ENCODE measurements at regions not wholly inside any gene's neighbourhood (a gene's known extent, or its start where the extent isn't known, plus 50 kb on each side); places are given as distances from the start of the nearest gene placed in this dataset.

GRCh38 chrX:5752831-5753230, 475.8 kb downstream of the NLGN4X start:
- Mint-ChIP-seq H3K27me3 (ENCODE audit: low read depth) (no peaks in the 10 kb centered on the region), H3K4me3 (ENCODE audit: low read depth) (no peak overlapping the region), H3K4me1 (ENCODE audit: low read depth) (no peaks in the 10 kb centered on the region), H3K9me3 (peaks cover 10% of the 10 kb centered on the region), H3K27ac (no peak overlapping the region), H3K36me3 (ENCODE audit: low read depth) (no peaks in the 10 kb centered on the region)
- DNase-seq (ENCODE audit: low spot score) = no peak
- intact Hi-C loops (cut with micrococcal nuclease) = no loop called here

DNA sequence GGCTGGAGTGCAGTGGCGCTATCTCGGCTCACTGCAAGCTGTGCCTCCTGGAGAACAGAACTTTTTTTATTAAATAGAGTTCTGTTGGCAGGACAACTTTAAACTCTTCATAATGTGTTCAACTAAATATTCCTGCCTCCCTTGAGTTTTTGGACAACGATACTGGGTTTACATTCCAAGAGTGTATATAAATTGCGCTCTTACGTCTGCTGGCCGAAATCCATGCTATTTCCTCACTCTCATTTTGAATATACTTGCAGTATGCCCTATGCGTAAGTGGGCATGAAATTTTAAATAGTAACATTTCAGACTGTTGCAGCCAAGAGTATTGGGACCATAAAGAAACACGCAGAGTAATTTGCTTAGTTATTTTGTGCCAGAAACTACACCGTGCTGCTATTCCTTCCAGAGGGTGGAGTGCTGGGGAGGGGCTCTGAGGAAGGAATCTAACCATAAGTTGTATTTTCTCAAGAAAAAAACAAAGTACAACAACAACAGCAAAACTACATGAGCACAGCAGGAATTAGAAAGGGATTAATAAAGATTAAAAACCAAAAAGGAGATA, 480.0 kb downstream of the NLGN4X start:
- Mint-ChIP-seq H3K4me3 (ENCODE audit: low read depth) (no peak overlapping the region), H3K4me1 (ENCODE audit: low read depth) (no peaks in the 10 kb centered on the region), H3K27me3 (ENCODE audit: low read depth) (no peaks in the 10 kb centered on the region), H3K27ac (no peak overlapping the region), H3K9me3 (peaks cover 6% of the 10 kb centered on the region), H3K36me3 (ENCODE audit: low read depth) (no peaks in the 10 kb centered on the region)
- intact Hi-C loops (cut with micrococcal nuclease) = no loop called here
- no peak for DNase-seq (ENCODE audit: low spot score)

DNA sequence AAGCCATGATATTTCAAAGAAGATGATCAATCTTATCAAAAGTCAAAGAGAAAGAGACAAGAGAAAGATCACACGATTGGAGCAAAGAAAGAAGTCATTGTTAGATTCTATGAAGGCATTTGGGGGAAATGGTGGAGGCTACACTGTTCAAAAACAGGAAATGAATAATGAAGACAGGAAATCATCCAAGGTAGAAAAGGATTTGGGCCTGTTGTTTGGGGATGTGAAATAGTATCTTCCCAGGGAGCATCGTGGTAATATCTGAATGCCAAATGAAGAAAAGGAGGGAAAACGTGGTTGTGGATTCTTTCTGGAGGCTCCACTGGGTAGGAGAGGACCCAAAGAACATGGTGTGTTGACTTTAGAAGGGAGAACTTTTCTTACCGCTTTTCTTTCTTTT, 482.4 kb downstream of the NLGN4X start:
- H3K36me3 Mint-ChIP-seq (ENCODE audit: low read depth) = no peaks in the 10 kb centered on the region
- H3K9me3 Mint-ChIP-seq = no peaks in the 10 kb centered on the region
- intact Hi-C loops (cut with micrococcal nuclease) = no loop called here
- no peaks in the 10 kb centered on the region for H3K27me3 Mint-ChIP-seq (ENCODE audit: low read depth)
- H3K27ac Mint-ChIP-seq = no peak overlapping the region
- H3K4me1 Mint-ChIP-seq (ENCODE audit: low read depth) = no peaks in the 10 kb centered on the region
- H3K4me3 Mint-ChIP-seq (ENCODE audit: low read depth) = no peak overlapping the region
- DNase-seq (ENCODE audit: low spot score) = no peak

GRCh38 chrX:5733501-5733900, 495.2 kb downstream of the NLGN4X start:
- Mint-ChIP-seq H3K27me3 (ENCODE audit: low read depth) (no peaks in the 10 kb centered on the region), H3K9me3 (no peaks in the 10 kb centered on the region), H3K27ac (no peak overlapping the region), H3K4me3 (ENCODE audit: low read depth) (no peak overlapping the region), H3K4me1 (ENCODE audit: low read depth) (no peaks in the 10 kb centered on the region), H3K36me3 (ENCODE audit: low read depth) (no peaks in the 10 kb centered on the region)
- DNase-seq (ENCODE audit: low spot score) = no peak
- intact Hi-C loops (cut with micrococcal nuclease) = no loop called here

DNA sequence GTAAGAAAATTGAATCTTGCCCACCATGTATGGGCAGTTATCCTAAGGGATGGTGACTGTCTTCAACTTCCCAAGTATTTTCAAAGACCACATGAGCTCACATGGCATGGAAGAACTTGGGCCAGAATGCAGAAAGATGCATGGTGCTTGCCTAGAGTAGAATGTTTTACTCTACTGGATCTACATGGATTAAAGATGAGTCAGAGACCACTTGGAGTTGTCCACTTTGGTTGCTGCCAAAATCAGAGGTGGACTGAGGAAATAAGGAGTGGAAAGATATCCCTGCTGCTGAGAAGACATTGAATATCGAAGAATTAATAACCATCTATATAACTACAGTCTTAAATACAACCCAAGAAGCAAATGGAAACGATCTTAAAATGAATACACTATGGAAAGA, 498.1 kb downstream of the NLGN4X start:
- DNase-seq (ENCODE audit: low spot score) = no peak
- H3K27ac Mint-ChIP-seq = no peak overlapping the region
- intact Hi-C loops (cut with micrococcal nuclease) = no loop called here
- H3K4me3 Mint-ChIP-seq (ENCODE audit: low read depth) = no peak overlapping the region
- H3K4me1 Mint-ChIP-seq (ENCODE audit: low read depth) = no peaks in the 10 kb centered on the region
- H3K27me3 Mint-ChIP-seq (ENCODE audit: low read depth) = no peaks in the 10 kb centered on the region
- H3K9me3 Mint-ChIP-seq = no peaks in the 10 kb centered on the region
- H3K36me3 Mint-ChIP-seq (ENCODE audit: low read depth) = no peaks in the 10 kb centered on the region

DNA sequence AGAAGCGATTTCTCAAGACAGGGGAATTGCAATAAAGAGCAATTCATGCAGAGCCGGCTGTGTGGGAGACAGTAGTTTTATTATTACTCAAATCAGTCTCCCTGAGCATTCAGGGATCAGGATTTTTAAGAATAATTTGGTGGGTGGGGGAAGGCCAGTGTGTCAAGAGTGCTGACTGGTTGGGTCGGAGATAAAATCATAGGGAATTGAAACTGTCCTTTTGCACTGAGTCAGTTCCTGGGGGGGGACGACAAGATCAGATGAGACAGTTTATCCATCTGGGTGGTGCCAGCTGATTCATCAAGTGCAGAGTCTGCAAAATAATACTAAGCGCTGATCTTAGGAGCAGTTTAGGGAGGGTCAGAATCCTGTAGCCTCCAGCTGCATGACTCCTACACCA, 502.4 kb downstream of the NLGN4X start:
- intact Hi-C loops (cut with micrococcal nuclease) = no loop called here

DNA sequence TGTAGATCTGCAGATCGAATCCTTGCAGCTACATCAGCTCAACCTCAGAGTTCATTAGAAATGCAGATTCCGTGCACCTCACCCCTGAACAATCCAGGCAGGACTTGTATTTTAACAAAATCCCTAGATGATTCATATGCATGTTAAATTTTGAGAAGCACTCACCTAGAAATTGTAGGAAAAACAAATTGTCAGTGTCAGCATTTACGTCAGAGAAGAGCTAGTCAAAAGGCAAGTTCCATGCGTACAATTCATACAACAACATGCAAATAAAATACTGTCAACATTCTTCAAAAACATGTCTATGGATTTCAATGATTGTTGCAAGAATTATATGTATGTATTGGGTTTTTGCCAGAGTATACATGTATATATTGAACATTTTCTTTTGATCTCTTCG, 504.5 kb downstream of the NLGN4X start:
- no peaks in the 10 kb centered on the region for H3K9me3 Mint-ChIP-seq
- H3K27me3 Mint-ChIP-seq (ENCODE audit: low read depth) = no peaks in the 10 kb centered on the region
- no peak for DNase-seq (ENCODE audit: low spot score)
- no peaks in the 10 kb centered on the region for H3K36me3 Mint-ChIP-seq (ENCODE audit: low read depth)
- no peak overlapping the region for H3K27ac Mint-ChIP-seq
- H3K4me1 Mint-ChIP-seq (ENCODE audit: low read depth) = no peaks in the 10 kb centered on the region
- intact Hi-C loops (cut with micrococcal nuclease) = no loop called here
- no peak overlapping the region for H3K4me3 Mint-ChIP-seq (ENCODE audit: low read depth)

More for the DNA sequence above, 502.4 kb downstream of the NLGN4X start:
- Mint-ChIP-seq H3K27me3 (ENCODE audit: low read depth) (no peaks in the 10 kb centered on the region), H3K9me3 (no peaks in the 10 kb centered on the region), H3K4me3 (ENCODE audit: low read depth) (no peak overlapping the region), H3K36me3 (ENCODE audit: low read depth) (no peaks in the 10 kb centered on the region), H3K27ac (no peak overlapping the region), H3K4me1 (ENCODE audit: low read depth) (no peaks in the 10 kb centered on the region)
- no peak for DNase-seq (ENCODE audit: low spot score)

- Mint-ChIP-seq H3K4me1 (ENCODE audit: low read depth) (no peaks in the 10 kb centered on the region), H3K9me3 (peaks cover 9% of the 10 kb centered on the region), H3K4me3 (ENCODE audit: low read depth) (no peak overlapping the region), H3K36me3 (ENCODE audit: low read depth) (no peaks in the 10 kb centered on the region), H3K27me3 (ENCODE audit: low read depth) (no peaks in the 10 kb centered on the region), H3K27ac (no peak overlapping the region)
- DNase-seq (ENCODE audit: low spot score) = no peak
- intact Hi-C loops (cut with micrococcal nuclease) = no loop called here
Measured at GRCh38 chrX:5718651-5719050, 510.0 kb downstream of the NLGN4X start.

DNA sequence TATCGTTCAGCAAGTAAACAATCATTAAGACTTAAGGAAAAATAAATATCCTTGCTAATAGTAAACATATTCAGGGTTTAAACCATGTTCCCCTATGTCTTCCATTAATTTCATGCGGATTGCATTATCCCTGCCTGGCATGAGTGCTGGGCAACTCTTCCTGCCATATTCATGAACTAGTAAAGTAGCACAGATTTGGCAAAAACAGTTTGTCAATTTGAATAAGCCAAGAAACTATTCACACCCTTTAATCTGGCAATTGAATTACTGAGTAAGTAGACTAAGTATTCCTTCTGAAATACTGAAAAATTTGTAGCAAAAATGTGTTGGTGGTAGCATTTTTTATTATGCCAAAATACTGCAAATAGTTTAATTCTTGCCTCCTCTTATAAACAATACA, 512.0 kb downstream of the NLGN4X start:
- H3K4me3 Mint-ChIP-seq (ENCODE audit: low read depth) = no peak overlapping the region
- H3K27ac Mint-ChIP-seq = no peak overlapping the region
- H3K4me1 Mint-ChIP-seq (ENCODE audit: low read depth) = no peaks in the 10 kb centered on the region
- no peaks in the 10 kb centered on the region for H3K36me3 Mint-ChIP-seq (ENCODE audit: low read depth)
- no peaks in the 10 kb centered on the region for H3K27me3 Mint-ChIP-seq (ENCODE audit: low read depth)
- no peak for DNase-seq (ENCODE audit: low spot score)
- H3K9me3 Mint-ChIP-seq = peaks cover 15% of the 10 kb centered on the region
- intact Hi-C loops (cut with micrococcal nuclease) = no loop called here

- Mint-ChIP-seq H3K4me1 (ENCODE audit: low read depth) (no peaks in the 10 kb centered on the region), H3K27me3 (ENCODE audit: low read depth) (no peaks in the 10 kb centered on the region), H3K27ac (no peak overlapping the region), H3K4me3 (ENCODE audit: low read depth) (no peak overlapping the region), H3K9me3 (peaks cover 7% of the 10 kb centered on the region), H3K36me3 (ENCODE audit: low read depth) (no peaks in the 10 kb centered on the region)
- no peak for DNase-seq (ENCODE audit: low spot score)
- intact Hi-C loops (cut with micrococcal nuclease) = no loop called here
Measured at GRCh38 chrX:5708251-5708650, 520.4 kb downstream of the NLGN4X start.

GRCh38 chrX:5702890-5703289, 525.8 kb downstream of the NLGN4X start:
- H3K9me3 Mint-ChIP-seq = peaks cover under 1% of the 10 kb centered on the region
- no peak overlapping the region for H3K4me3 Mint-ChIP-seq (ENCODE audit: low read depth)
- H3K27me3 Mint-ChIP-seq (ENCODE audit: low read depth) = no peaks in the 10 kb centered on the region
- intact Hi-C loops (cut with micrococcal nuclease) = no loop called here
- H3K27ac Mint-ChIP-seq = no peak overlapping the region
- no peaks in the 10 kb centered on the region for H3K36me3 Mint-ChIP-seq (ENCODE audit: low read depth)
- no peak for DNase-seq (ENCODE audit: low spot score)
- H3K4me1 Mint-ChIP-seq (ENCODE audit: low read depth) = no peaks in the 10 kb centered on the region

DNA sequence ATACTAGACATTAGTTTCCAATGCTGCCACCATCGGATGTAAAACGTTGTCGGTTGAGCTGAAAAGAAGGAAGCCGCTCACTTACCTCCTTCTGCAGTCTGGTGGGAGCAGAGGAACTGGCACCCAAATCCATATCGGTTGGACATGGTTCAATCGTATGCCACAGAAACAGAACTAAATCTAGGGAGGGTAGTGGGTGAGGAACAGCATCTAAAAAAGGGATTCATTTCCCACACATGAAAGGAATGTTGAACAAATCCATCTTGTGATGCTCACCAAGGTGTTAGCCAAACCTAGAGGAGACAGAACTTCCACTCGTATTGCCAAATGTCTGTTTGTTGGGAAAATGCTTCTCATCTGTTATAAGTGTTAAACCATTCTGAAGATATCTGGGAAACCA, 532.7 kb downstream of the NLGN4X start:
- intact Hi-C loops (cut with micrococcal nuclease) = no loop called here
- Mint-ChIP-seq H3K4me1 (ENCODE audit: low read depth) (no peaks in the 10 kb centered on the region), H3K4me3 (ENCODE audit: low read depth) (no peak overlapping the region), H3K36me3 (ENCODE audit: low read depth) (no peaks in the 10 kb centered on the region), H3K27ac (no peak overlapping the region), H3K9me3 (peaks cover 7% of the 10 kb centered on the region), H3K27me3 (ENCODE audit: low read depth) (no peaks in the 10 kb centered on the region)
- DNase-seq (ENCODE audit: low spot score) = no peak

DNA sequence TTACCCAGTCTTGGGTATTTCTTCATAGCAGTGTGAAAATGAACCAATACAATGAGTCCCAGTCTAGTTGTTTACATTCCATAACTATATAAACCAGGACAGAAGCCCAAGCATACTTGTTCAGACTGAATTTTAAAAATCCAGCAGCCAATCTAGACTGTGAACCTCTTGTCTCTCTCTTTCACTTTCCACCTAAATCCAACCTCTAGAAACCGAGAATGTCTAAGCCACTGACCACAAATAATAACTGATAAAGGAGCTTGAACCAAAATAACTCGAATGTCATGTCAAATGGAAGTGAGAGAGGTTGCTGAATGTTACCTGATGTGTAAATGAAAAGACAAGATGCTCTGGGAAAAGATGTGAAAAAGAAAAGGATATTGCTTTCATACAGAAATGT, 544.7 kb downstream of the NLGN4X start:
- no peaks in the 10 kb centered on the region for H3K4me1 Mint-ChIP-seq (ENCODE audit: low read depth)
- H3K27me3 Mint-ChIP-seq (ENCODE audit: low read depth) = no peaks in the 10 kb centered on the region
- no peak for DNase-seq (ENCODE audit: low spot score)
- H3K36me3 Mint-ChIP-seq (ENCODE audit: low read depth) = no peaks in the 10 kb centered on the region
- no peak overlapping the region for H3K27ac Mint-ChIP-seq
- intact Hi-C loops (cut with micrococcal nuclease) = no loop called here
- H3K4me3 Mint-ChIP-seq (ENCODE audit: low read depth) = no peak overlapping the region
- H3K9me3 Mint-ChIP-seq = peaks cover 8% of the 10 kb centered on the region

- Mint-ChIP-seq H3K4me3 (ENCODE audit: low read depth) (no peak overlapping the region), H3K9me3 (peaks cover 5% of the 10 kb centered on the region), H3K27ac (no peak overlapping the region), H3K4me1 (ENCODE audit: low read depth) (no peaks in the 10 kb centered on the region), H3K27me3 (ENCODE audit: low read depth) (no peaks in the 10 kb centered on the region), H3K36me3 (ENCODE audit: low read depth) (no peaks in the 10 kb centered on the region)
- no peak for DNase-seq (ENCODE audit: low spot score)
- intact Hi-C loops (cut with micrococcal nuclease) = no loop called here
Measured at GRCh38 chrX:5681159-5681558, 547.5 kb downstream of the NLGN4X start.
